A673 (cell line): ENCODE measurements at regions not wholly inside any gene's neighbourhood (a gene's known extent, or its start where the extent isn't known, plus 50 kb on each side); places are given as distances from the start of the nearest gene placed in this dataset.

ENCODE experiments used
- BruUV-seq: library from RNA; stranded (reverse); fragments of 400-500 nt; replicated peaks from 2 replicates; lab custom pipeline; 2021; lab: Mats Ljungman, UMichigan
- CTCF ChIA-PET: fragments of 300-600 bp; sonication (Branson Sonifier 250); formaldehyde crosslinking; loops from one replicate; lab custom pipeline; 2022; ENCODE audit warnings: antibody characterized with exemption; lab: Charles Lee
- POLR2A ChIA-PET: fragments of 300-600 bp; sonication (Branson Sonifier 250); formaldehyde crosslinking; loops from one replicate; lab custom pipeline; 2022; ENCODE audit warnings: antibody characterized with exemption; ENCODE audit not compliant: low non-redundant PET; lab: Charles Lee
- DNase-seq: peaks from one replicate; pipeline ENCODE4 v3.0.0-alpha.2; 2015; ENCODE audit warnings: low spot score
- H3K27ac ChIP-seq: fragments of 200-600 bp; sonication (generic); 2 replicates; pipeline ENCODE4 v1.5.1; 2016; ENCODE audit warnings: mixed run types, low read depth, mild to moderate bottlenecking, mixed read lengths, antibody characterized with exemption, low read length; ENCODE audit not compliant: poor library complexity, severe bottlenecking
- H3K27me3 ChIP-seq: fragments of 200-600 bp; sonication (generic); replicated peaks from 2 replicates; pipeline ENCODE4 v1.6.1; 2017; ENCODE audit warnings: mixed run types, low read depth, mild to moderate bottlenecking, mixed read lengths, antibody characterized with exemption, low read length; ENCODE audit not compliant: insufficient read depth, poor library complexity
- H3K36me3 ChIP-seq: fragments of 200-600 bp; sonication (generic); 2 replicates; pipeline ENCODE4 v1.6.1; 2016; ENCODE audit warnings: mixed run types, mild to moderate bottlenecking, mixed read lengths, antibody characterized with exemption, low read length; ENCODE audit not compliant: insufficient read depth, poor library complexity, severe bottlenecking
- H3K4me1 ChIP-seq: fragments of 200-600 bp; sonication (generic); 2 replicates; pipeline ENCODE4 v1.6.1; 2017; ENCODE audit warnings: mixed run types, mild to moderate bottlenecking, mixed read lengths, antibody characterized with exemption, low read length; ENCODE audit not compliant: insufficient read depth, poor library complexity, severe bottlenecking
- H3K4me3 ChIP-seq: fragments of 200-600 bp; sonication (generic); 2 replicates; pipeline ENCODE4 v1.5.1; 2016; ENCODE audit warnings: low read depth, mixed run types, mild to moderate bottlenecking, mixed read lengths, low read length; ENCODE audit not compliant: poor library complexity, severe bottlenecking
- H3K9me3 ChIP-seq: fragments of 200-600 bp; sonication (generic); 2 replicates; pipeline ENCODE4 v1.6.1; 2016; ENCODE audit warnings: mixed run types, low read depth, mild to moderate bottlenecking, mixed read lengths, antibody characterized with exemption, low read length; ENCODE audit not compliant: poor library complexity, severe bottlenecking
- CTCF ChIP-seq: fragments of 300-800, 200-600 bp; sonication (generic); conservative IDR thresholded peaks from 2 replicates; pipeline ENCODE4 v1.5.1; 2017; ENCODE audit warnings: low read depth, mild to moderate bottlenecking, antibody characterized with exemption, low read length, moderate library complexity, mixed read lengths
- EZH2 ChIP-seq: fragments of 200-600 bp; sonication (generic); IDR thresholded peaks from 2 replicates; pipeline ENCODE4 v1.6.1; 2017; ENCODE audit warnings: borderline replicate concordance, low read depth, mild to moderate bottlenecking, mixed read lengths, antibody characterized with exemption, low read length; ENCODE audit not compliant: poor library complexity, severe bottlenecking
- intact Hi-C: fragments of 100-400 bp; cut with micrococcal nuclease; formaldehyde crosslinking; loops from one replicate; pipeline ENCODE4 v1.10.0; 2022; ENCODE audit not compliant: unreplicated experiment

DNA sequence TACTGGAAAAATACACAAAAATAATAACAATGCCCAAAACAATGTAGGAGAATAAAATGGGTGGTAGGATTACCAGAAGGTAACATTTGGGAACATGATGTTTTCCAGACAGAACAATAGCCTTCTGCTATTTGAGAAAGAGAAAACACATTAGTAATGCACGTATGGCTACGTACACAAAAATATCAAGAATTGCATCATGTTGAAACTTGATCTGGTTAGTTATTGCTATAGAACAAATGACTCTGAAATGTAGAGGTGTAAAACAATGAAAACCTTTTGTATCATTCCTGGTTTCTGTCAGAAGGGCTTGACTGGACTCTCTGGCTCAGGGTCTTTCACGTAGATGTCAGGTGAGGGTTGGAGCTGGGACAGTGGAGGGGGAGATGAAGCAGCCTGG lies 1040.0 kb downstream of the FAT4 start:
- intact Hi-C loops, result no loop called here
- CTCF ChIA-PET, result no interaction called here
- POLR2A ChIA-PET, result no interaction called here
- Histone ChIP-seq H3K27me3 (no peaks in the 10 kb centered on the region), H3K4me1 (no peaks in the 10 kb centered on the region), H3K27ac (no peak overlapping the region), H3K4me3 (no peak overlapping the region), H3K36me3 (no peaks in the 10 kb centered on the region), H3K9me3 (no peaks in the 10 kb centered on the region)
- no TSS peak for BruUV-seq
- DNase-seq, result no peak
- TF ChIP-seq EZH2, result no peak
- no peak for TF ChIP-seq CTCF

DNA sequence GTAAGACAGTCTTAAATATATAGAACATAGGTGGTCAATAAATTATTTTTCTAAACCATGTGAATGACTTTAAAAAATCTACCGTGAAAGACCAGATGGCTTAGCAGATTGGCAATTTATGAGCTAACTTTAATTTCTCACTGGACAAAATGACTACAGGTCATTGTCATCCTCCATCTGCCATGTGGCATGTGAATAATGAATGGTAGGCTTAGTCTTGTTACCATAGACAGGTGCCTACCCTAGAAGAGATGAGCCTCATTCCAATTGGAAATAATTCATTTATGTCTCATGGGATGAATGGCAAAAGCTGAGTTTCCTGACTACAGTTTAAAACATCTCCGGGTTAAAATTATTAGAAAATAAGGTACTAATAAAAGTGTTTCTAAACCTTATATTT lies 1043.3 kb downstream of the FAT4 start:
- Histone ChIP-seq H3K36me3 (no peaks in the 10 kb centered on the region), H3K4me3 (no peak overlapping the region), H3K27ac (no peak overlapping the region), H3K9me3 (no peaks in the 10 kb centered on the region), H3K4me1 (no peaks in the 10 kb centered on the region), H3K27me3 (no peaks in the 10 kb centered on the region)
- intact Hi-C loops, result no loop called here
- DNase-seq, result no peak
- no TSS peak for BruUV-seq
- TF ChIP-seq EZH2, result no peak
- TF ChIP-seq CTCF, result no peak
- POLR2A ChIA-PET, result no interaction called here
- CTCF ChIA-PET, result no interaction called here

DNA sequence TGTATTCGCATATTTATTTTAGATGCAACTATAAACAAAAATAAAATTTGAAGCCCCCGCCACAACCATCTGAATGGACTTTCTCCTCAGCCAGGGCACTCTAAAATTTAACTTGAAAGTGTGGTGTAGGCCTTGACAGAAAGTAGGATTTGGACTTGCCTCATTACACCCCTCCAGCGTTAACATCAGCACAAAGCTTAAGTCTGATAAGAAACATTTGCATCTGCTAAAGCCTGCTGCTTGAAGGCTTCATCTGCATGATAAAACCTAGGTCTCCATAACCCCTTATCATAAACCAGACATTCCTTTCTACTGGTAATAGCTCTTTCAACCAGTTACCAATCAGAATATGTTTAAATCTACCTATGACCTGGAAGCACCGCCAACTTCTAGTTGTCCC lies 1046.5 kb downstream of the FAT4 start:
- intact Hi-C loops, result no loop called here
- POLR2A ChIA-PET, result no interaction called here
- TF ChIP-seq CTCF (no peak), EZH2 (no peak)

More for the DNA sequence above, 1046.5 kb downstream of the FAT4 start:
- H3K4me3 ChIP-seq, result no peak overlapping the region
- CTCF ChIA-PET, result no interaction called here
- no TSS peak for BruUV-seq
- H3K4me1 ChIP-seq, result no peaks in the 10 kb centered on the region
- no peaks in the 10 kb centered on the region for H3K36me3 ChIP-seq
- DNase-seq, result no peak
- no peaks in the 10 kb centered on the region for H3K9me3 ChIP-seq
- H3K27me3 ChIP-seq, result no peaks in the 10 kb centered on the region
- no peak overlapping the region for H3K27ac ChIP-seq
